GM18511 (cell line): ENCODE measurements at regions not wholly inside any gene's neighbourhood (a gene's known extent, or its start where the extent isn't known, plus 50 kb on each side); places are given as distances from the start of the nearest gene placed in this dataset.

Source experiments
- ATAC-seq: cut with Tn5 transposase; IDR thresholded peaks from one replicate; pipeline ENCODE4 v1.9.1; 2021; ENCODE audit warnings: mild to moderate bottlenecking, moderate library complexity; ENCODE audit not compliant: unreplicated experiment

- no peak for ATAC-seq
Measured at GRCh38 chr10:60441515-60441914, 51.8 kb upstream of the ANK3 start.

DNA sequence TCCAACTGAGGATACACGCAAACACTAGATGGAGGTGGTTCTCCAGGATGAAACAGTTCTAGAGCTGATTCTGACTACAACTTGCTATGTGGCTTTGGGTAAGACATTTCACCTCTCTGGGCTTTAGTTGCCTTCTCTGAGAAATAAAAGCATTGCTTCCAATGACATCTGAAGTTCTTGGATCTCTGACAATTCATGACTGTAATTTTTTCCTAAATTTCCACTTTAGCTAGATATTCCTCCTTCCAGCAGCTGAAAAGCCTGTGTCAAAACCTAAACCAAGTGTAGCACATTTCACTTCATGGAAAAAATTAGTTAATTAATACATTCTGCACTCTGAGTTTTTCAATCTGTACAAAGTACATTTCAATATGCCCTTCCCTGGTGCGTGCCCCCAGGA lies 50.0 kb upstream of the ANK3 start:
- no peak for ATAC-seq
